Activated CD8-positive, alpha-beta memory T cell treated with anti-CD3 and anti-CD28 coated beads for 48 hours (primary cell): ENCODE measurements at regions not wholly inside any gene's neighbourhood (a gene's known extent, or its start where the extent isn't known, plus 50 kb on each side); places are given as distances from the start of the nearest gene placed in this dataset.

ENCODE experiments used
- DNase-seq, 3 experiments: peaks; one replicate each; pipeline ENCODE4 v3.0.0-alpha.2; 2020; ENCODE audit warnings: low read depth in 2 of 3, low spot score in 2 of 3

DNA sequence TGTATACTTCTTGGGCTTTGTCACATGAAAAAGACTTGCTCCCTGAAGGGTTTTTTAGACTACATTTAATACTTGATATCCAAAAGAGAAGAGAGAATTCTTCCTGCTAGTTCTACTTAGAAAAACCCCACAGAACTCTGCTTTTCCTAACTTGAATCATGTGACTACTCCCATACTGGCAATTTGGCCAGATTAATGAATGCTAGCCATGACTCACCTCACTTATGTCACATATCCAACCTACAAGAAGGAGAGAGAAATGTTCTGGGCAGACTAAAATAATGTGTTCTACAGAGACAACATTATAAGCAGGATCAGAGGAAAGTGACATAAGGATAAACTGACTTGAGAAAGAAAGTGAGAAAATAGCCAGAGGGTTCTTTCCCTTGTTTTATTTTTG, 249.3 kb upstream of the GULP1 start:
- no peak for DNase-seq

GRCh38 chr2:188045016-188045415, 246.7 kb upstream of the GULP1 start:
- DNase-seq: no peak

DNA sequence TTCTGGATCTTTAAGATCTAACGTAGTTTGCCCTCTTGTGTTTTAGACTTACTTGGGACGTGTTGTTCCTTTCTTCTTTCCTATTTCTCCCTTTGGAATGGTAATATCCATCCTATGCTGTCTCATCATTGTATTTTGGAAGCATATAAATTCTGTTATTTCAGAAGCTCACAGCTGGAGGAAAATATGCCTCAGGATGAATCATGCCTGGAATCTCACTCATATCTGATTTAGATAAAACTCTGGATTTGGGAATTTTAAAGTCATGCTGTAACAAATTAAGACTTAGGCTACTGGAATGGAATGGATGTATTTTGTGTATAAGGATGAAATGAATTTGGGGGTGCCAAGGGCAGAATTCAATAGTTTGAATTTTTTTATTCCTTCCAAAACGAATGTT, 245.2 kb upstream of the GULP1 start:
- no peak for DNase-seq

GRCh38 chr2:188047735-188048134, 243.9 kb upstream of the GULP1 start:
- DNase-seq: no peak

DNA sequence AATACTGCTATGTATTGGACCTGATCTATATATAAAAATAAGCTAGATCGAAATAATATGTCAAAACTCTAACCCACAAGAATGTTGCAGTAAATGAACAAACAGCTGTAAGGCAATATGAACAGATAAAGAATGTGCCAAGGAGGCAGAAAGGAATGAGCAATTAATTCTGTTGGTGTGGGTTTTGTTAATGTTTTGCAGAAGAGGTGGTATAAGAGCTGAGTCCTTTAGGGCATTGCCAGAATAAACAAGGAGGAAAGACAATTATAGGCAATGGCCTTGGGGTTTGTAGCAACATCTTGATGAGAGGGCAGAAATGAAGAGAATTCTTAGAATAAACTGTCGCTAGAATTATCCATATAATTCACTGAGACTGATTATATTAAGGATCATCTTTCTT, 240.9 kb upstream of the GULP1 start:
- DNase-seq: no peak

GRCh38 chr2:188051706-188052105, 240.0 kb upstream of the GULP1 start:
- DNase-seq: no peak

GRCh38 chr2:188065386-188065785, 226.3 kb upstream of the GULP1 start:
- no peak for DNase-seq

- no peak for DNase-seq
Measured at GRCh38 chr2:188068093-188068492, 223.6 kb upstream of the GULP1 start.

DNA sequence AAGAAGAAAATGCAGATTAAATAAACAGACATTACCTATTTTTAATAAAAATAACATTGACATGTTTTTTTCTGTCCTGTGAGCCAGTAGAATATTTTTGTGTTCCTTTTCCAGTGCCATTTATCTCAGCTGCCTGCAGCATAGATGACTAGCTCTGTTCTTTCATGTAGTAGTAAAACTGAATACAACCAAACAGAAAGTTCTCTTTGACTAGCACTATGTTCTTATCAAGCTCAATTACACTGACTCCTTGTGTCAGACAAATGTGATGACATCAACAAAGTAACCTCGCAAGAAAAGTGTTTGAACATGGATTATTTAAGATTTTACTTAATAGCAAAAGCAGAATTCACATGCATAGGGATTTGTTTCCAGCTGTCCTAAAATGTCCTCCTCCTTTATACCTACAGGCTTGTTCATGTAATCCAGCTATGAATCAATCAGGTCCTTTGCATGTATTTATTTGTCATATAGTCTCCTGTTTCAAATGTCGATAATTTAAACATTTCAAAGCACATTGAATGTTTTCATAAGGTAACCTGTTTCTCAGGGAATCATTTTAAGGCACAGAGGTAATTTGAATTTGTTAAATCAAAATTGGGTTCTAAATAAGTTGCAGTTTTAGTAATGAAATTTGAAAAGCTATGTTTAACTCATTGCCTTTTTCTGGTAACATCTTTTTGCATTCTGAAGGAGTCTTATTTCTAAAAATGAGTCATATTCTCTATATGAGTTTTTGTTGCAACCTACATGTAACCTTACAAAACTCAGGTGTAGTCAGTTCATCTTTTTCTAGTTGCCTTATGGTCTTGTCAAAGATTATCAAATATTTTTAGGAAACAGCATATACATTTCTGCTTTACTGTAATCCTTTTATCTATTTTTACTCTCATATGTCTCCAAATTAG, 215.3 kb upstream of the GULP1 start:
- DNase-seq: no peak

DNA sequence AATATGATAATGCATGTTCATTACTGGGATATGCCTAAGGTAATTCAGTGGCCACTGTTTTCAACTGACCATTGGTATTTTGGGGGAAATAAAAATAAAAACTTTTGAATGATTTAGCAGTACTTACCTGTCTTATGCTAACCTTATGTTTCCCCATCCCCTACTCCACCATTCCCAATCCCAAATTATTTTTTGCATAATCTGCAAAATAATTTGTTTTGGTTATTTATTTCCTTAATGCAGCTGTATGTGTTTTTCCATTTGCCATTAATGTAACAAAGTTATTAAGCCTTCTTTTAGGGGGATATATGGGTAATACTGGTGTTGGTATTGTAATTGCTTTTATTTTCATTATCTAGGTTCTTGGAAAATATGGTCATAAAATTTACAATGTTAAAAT, 213.9 kb upstream of the GULP1 start:
- no peak for DNase-seq

DNA sequence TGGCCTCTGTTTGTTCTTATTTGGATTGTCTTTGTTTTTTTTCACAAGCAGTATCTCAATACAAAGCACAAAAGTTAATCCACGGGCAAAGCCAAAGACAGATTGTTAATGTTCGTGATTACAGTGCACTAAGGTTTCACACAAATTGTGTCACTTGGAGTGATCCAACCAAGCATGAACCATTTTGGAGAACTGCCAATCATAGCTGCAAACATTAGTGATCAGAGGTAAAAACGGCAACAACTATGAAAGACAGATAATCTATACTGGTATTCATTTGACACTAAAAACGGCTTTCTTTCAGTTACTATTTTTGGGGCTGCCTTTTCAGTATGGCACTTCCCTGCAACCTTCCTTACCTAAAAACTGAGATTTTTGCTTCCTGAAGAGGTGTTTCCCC, 213.1 kb upstream of the GULP1 start:
- DNase-seq: no peak

DNA sequence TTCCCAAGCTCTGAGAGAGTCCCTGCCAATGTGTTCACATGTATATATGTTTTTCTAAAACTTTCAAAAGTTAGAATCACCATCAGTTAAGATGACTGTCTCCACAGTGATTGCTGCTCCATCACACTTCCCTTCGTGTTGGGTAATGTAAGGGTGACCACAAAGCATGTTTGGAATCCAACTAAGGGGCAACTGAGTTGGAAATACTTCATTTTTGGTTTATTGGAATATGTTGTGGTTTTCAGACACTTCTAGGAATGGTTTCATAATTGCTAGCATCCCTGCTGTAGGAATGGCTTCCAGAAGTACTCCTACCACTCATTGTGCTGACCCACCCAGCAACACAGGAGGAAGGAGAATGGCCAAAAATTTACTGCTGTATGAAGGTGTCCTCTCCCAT, 212.5 kb upstream of the GULP1 start:
- DNase-seq: no peak

DNA sequence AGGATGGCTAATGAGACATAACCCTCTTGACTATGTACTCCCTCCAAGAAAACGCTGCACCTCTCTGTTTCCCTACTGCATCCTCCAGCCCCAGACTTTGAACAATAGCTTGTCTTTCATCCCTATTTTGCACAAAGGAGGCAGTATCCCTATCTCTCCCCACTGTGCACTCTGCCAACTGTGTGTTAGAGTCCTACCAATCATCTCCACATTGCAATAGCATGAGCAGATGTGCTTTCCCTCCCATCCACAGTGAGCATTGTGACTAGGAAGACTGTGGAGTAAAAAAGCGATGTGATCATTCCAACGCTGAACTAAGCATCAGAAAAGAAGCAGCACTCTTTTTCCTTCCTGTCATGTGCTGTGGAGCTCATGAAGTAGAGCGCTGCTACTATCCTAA, 206.3 kb upstream of the GULP1 start:
- DNase-seq: no peak

- DNase-seq: no peak
Measured at GRCh38 chr2:188089901-188090300, 201.8 kb upstream of the GULP1 start.

- no peak for DNase-seq
Measured at GRCh38 chr2:188091220-188091619, 200.5 kb upstream of the GULP1 start.

DNA sequence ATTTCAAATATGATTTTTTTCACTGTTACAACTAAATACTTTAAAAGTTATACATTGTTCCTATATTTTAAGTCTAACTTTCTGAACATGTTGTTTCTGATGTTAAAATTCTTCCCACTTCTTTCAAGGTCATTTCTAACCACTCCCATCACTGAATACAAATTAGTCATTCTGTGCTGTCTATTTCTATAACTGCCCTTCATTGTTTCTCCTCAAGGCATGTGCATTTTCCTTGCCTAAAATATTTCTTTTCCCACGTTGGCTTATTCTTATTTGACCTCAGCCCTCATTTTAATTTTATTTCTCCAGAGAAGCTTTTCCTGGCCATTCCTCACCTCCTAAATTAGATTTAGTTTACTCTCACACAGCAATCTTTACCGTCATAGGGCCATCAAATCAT, 198.9 kb upstream of the GULP1 start:
- DNase-seq: no peak

GRCh38 chr2:188096910-188097309, 194.8 kb upstream of the GULP1 start:
- DNase-seq: no peak

DNA sequence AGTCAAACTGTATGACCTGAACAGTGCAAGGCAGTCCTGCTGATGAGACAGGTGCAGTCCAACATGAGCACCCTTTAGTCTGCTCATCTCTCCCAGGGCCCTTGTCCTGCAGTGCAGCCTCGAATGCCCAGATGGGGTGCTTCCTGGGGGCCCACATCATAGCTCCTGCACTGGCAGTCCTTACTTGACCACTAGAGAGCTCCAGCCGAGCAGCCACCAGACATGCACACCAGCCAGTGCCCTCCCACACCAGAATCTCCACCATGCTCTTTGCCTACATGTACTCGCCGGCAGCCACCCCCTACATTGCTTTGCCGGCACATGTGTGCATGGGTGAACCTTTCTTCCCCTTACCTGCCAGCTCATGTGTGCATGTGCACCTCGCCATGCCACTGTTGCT, 188.8 kb upstream of the GULP1 start:
- no peak for DNase-seq

DNA sequence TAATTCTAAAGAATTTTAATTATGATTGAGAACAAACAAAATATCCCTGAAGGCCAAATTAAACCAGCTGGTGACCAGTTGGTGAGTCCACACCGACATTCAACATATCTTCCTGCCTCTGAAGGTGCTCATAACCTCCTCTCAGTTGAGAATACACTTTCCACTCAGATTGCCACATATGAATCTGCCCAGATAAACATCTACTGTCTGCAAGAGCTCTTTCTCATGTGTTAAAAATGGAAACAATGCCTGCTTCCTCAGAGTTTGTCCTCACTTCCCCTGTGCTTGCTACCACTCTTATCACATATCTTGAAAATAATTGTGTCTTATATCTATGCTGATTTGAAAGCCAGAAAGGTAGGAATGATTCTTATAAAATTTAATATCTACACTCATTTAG, 177.7 kb upstream of the GULP1 start:
- no peak for DNase-seq

GRCh38 chr2:188117706-188118105, 174.0 kb upstream of the GULP1 start:
- DNase-seq: no peak

- no peak for DNase-seq
Measured at GRCh38 chr2:188118431-188118830, 173.2 kb upstream of the GULP1 start.

- DNase-seq: no peak
Measured at GRCh38 chr2:188119112-188119838, 172.4 kb upstream of the GULP1 start.

DNA sequence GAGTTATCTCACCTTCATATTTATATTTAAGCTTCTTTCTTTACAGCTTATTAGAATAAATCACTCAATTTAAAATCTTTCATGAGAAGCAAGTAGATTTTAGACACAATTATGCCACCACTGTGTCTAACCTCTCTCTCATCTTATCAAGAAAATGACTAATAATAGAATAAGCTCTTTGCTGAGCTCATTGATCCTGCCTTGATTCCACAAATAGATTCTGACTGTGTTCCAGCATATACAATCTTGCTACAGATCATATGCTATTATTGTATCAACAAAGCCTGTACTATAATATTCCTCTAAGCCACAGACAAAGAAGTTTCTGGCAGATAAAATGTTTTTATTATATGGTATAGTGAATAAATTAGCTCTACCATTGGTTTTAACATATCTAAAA, 168.7 kb upstream of the GULP1 start:
- no peak for DNase-seq
